COLO668 (cell line): ENCODE measurements at regions not wholly inside any gene's neighbourhood (a gene's known extent, or its start where the extent isn't known, plus 50 kb on each side); places are given as distances from the start of the nearest gene placed in this dataset.
"Not testable (repeated sequence)": the region's sequence is repeated elsewhere in the genome, so short reads cannot be mapped to it uniquely, and the experiment has no call there.

Experiments used
- DNase-seq: peaks from one replicate; lab custom pipeline; 2025; ENCODE audit not compliant: unreplicated experiment; lab: John Stamatoyannopoulos, UW

DNA sequence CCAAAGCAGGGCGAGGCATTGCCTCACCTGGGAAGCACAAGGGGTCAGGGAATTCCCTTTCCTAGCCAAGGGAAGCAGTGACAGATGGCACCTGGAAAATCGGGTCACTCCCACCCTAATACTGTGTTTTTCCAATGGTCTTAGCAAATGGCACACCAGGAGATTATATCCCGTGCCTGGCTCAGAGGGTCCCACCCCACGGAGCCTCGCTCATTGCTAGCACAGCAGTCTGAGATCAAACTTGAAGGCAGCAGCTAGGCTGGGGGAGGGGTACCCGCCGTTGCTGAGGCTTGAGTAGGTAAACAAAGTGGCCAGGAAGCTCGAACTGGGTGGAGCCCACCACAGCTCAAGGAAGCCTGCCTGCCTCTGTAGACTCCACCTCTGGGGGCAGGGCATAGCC is 664.6 kb downstream of the NUP35 start:
- DNase-seq: not testable (repeated sequence)

DNA sequence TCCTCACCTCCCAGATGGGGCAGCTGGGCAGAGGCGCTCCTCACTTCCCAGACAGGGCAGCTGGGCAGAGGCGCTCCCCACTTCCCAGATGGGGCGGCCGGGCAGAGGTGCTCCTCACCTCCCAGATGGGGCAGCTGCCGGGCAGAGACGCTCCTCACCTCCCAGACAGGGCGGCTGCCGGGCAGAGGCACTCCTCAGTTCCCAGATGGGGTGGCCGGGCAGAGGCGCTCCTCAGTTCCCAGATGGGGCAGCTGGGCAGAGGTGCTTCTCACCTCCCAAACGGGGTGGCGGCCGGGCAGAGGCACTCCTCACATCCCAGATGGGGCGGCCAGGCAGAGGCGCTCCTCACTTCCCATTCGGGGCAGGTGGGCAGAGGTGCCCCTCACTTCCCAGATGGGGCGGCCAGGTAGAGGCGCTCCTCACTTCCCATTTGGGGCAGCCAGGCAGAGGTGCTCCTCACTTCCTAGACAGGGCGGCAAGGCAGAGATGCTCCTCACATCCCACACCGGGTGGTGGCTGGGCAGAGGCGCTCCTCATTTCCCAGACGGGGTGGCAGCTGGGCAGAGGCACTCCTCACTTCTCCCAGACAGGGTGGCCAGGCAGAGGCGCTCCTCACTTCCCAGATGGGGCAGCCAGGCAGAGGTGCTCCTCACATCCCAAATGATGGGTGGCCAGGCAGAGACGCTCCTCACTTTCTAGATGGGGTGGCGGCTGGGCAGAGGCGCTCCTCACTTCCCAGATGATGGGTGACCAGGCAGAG is 668.1 kb downstream of the NUP35 start:
- not testable (repeated sequence) for DNase-seq

DNA sequence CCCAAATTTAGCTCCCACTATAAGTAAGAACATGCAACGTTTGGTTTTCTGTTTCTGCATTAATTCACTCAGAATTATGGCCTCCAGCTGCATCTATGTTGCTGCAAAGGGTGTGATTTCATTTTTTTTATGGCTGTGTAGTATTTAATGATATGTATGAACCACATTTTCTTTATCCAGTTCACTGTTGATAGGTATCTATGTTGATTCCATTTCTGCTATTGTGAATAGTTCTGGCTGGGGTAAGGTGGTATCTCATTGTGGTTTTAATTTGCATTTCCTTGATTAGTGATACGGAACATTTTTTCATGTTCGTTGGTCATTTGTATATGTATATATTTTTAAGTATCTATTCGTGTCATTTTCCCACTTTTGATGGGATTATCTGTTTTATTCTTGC is 674.3 kb downstream of the NUP35 start:
- DNase-seq: no peak

DNA sequence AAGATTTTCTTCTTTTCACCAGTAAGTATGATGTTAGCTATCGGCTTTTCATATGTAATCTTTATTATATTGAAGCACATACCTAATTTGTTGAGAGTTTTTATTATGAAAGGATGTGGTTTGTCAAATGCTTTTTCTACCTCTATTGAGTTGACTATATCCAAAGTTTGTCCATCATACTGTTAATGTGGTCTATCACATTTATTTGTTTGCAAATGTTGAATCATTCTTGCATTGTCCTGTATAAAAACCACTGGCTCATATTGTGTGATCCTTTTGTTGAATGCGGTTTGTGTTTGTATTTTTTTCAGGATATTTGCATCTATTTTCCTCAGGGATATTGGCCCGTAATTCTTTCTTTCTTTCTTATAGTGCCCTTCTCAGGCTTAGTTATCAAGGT is 675.5 kb downstream of the NUP35 start:
- DNase-seq: no peak

DNA sequence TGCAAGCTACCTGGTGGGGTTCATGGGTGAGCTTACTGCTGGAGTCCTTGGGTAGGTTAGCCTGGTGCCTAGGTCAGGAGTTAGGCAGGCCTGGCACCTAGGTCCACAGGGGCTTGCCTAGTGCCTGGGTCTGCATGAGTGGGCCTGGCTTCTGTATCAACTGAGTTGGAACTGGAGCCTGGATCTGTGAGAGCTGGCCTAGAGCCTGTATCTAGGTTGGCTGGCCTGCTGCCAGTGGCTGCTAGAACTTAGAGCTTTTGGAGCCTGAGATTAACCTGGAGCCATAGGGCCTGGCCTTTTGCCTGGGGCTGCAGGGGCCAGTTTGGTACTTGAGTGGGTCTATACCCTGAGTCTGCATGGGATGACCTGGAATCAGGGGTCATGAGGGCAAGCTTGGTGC is 679.4 kb downstream of the NUP35 start:
- no peak for DNase-seq

DNA sequence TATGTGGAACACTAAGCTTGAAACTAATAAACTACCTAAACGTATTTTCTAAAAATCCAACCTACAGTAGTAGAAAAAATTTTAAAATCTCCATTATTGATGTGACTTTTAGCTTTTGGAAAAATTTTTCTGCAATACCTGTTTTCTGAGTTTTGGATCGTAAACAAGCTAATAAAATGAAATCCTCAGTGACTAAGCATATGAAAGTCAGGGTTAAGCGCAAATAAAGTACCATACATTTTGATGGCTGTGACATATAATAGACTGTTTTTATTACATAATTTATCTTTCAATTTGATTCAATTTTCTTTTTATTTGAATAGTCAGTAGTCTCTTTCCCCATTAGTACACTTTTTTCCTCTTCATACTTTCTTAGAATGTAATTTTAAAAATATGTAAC is 683.6 kb downstream of the NUP35 start:
- DNase-seq: no peak

DNA sequence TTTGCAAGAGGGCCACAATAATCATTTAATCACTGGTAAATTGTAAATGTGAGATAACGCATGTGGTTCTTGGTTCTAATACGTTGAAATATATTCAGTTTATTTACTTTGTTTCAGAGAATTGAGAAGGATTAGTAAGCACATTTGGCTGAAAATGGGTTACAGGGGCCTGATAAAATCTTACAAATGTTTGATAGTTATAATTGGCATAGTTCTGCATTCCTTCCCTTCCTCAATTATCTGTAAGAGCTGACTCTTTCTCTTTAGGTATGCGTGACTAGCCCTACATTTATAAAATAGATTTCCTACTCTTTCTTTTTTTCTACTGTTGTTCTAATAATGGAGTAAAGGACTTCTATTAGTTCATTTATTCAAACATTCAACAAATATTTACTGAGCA is 685.2 kb downstream of the NUP35 start:
- no peak for DNase-seq

DNA sequence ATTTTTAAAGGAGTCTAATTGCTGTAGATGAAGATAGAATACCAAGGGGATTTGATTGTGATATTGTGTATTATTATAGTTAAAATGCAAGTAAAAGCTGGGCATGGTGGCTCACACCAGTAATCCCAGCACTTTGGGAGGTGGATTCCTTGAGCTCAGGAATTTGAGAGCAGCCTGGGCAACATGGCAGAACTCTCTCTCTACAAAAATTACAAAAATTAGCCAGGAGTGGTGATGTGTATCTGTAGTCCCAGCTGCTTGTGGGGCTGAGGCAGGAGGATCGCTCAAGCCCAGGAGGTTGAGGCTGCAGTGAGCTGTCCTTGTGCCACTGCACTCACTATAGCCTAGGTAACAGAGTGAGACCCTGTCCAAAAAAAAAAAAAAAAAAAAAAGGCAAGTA is 687.0 kb downstream of the NUP35 start:
- DNase-seq: no peak

DNA sequence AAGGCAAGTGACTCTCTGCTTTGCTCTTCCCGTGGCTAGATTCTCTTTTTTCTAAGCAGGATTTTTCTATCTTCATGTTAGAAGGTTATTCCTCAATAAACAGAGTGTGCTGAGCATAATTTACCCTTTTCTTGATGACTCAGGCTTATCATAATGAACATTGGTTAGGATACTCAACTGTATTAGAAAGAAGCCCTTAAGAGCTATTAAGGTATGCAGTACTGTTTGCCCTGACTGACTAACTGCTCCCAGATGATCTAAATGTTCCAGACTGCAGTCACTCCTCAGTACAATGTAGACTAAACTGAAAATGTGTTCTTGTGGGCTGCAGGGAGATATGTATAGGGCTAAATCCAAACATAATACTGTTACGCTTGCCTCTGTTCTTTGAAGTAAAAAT is 687.8 kb downstream of the NUP35 start:
- DNase-seq: no peak

DNA sequence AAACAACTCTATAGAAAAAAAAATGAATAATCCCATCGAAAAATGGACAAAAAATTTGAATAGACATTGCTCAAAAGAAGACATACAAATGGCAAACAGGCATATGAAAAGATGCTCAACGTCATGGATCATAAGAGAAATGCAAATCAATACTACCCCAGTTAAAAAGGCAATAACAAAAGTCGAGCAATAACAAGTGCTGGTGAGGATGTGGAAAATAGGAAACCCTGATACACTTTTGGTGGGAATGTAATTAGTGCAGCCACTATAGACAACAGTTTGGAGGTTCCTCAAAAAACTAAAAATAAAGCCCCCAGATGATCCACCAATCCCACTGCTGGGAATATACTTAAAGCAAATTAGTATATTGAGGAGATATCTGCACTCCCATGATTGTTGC is 701.5 kb downstream of the NUP35 start:
- no peak for DNase-seq

DNA sequence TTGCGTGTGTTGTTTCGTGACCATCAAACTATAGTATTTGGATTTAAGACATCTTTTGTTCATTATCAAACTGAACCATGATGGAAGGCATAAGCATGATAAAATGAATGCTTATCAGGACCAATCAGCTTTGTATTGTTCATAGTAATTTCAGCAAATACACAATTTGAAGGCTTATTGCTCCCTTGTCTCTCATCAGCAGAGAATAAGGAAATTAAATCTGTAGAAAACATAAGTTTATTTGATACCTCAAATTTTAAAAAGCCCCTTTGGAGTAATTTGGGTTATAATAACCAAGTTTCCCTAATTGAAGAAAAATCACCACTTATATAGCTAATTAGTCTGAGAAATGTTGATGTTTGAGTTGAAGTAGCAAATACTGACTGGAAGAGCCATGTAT is 705.7 kb downstream of the NUP35 start:
- DNase-seq: no peak

DNA sequence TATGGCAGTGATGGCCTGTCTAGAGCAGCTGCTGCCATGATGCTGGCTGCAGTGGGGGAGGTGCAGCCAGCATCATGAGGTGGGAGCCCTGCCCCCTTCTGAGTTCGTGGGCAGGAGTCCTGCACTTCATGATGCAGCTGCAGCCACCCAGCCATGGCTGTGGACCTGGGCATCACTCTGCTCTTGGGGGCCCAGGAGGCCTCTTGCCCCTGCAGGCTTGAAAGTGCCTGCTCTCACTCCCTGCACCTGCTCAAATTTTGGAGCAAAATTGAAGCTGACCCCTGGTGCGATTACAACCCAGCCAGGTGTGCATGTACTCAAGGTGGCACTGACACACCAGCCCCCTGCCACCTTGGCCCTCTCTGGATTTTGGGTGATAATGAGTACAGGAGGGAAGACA is 712.9 kb downstream of the NUP35 start:
- no peak for DNase-seq

DNA sequence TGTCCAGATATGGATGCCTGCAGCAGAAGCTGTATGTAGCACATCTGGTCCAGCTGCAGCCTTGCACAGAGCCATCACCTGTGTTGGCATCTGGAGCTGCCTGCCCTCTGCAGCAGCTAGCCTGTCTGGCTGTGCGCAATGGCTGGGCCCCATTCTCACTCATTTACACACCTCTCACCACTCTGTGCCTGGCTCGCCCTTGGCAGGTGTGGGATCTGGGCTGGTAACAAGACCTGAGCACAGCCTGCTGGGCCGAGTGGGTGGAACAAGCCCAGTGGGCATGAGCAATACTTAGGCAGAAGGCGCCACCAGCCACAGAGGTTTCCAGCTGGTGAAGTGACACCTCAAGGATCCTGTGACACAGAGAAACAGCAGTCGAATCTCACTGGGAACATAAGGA is 714.1 kb downstream of the NUP35 start:
- DNase-seq: no peak

DNA sequence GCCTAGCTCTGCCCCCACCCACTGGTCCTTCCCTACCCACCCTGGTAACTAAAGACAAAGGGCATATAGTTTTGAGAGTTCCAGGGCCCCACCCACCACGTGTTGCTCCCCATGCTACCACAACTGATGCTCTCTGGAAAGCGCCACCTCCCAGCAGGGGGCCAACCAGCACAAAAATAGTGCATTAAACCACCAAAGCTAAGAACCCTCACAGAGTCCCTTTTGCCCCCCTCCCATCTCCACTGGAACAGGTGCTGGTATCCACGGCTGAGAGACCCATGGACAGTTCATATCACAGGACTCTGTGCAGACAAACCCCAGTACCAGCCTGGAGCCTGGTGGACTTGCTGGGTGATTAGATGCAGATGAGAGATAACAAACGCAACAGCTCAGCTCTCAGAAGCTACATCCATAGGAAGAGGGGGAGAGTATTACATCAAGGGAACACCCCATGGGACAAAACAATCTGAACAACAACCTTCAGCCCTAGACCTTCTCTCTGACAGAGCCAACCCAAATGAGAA is 715.9 kb downstream of the NUP35 start:
- no peak for DNase-seq

DNA sequence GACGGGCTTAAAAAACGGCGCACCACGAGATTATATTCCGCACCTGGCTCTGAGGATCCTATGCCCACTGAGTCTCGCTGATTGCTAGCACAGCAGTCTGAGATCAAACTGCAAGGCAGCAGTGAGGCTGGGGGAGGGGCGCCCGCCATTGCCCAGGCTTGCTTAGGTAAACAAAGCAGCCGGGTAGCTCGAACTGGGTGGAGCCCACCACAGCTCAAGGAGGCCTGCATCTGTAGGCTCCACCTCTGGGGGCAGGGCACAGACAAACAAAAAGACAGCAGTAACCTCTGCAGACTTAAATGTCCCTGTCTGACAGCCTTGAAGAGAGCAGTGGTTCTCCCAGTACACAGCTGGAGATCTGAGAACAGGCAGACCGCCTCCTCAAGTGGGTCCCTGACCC is 725.6 kb downstream of the NUP35 start:
- not testable (repeated sequence) for DNase-seq

DNA sequence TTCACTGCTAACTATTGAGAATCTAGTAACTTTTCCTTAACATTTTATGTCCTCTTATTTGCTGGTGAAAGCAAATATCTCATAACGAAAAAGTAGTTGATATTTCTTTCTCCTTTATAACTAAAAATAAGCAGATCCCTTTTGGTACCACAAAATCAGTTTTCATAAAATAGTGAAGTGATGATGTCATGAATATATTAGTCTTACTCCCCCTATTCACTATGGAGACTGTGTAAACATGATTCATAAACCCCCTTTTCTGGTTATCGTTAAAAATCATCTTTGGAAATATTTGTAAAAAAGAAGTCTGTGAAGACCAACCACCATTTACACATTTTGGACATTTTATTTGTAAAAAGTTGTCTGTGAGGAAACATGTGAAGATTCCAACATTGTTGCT is 734.9 kb downstream of the NUP35 start:
- DNase-seq: no peak

DNA sequence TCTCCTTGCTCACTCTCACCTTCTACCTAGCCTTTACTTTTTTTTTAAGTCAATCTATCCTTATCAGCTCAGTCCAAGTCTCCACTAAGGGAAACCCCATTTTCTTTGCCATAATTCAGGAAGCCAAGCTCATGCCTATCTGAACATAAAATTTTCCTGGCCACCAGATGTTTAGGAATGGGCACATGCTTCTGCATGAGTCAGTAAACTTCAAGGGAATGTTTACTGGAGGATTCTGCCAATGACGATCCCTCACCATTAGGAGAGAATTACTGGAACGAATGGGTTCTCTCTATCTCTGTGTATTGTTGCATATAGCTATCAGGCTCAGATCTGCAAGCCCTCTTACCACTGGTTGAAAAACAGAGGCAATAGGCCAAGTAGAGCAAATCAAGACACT is 731.7 kb upstream of the ZNF804A start:
- DNase-seq: no peak

DNA sequence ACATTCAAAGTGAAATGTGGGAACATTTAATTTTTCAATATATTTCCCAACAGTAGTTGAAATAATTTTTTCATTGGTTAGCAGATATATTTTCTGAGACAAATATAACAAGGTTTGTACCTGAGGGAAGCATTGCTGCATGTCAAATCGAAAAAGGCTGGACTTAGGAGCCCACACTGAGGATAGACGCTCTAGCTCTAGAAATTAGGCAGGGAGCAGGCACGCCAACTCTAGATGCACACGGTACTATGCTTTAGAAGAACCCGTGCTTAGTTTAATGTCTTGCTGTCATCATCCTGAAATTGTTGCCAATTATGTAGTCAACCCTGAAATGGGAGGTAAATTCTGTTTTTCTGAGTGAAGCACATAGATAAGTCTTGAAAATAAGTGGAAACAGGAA is 731.1 kb upstream of the ZNF804A start:
- DNase-seq: no peak

DNA sequence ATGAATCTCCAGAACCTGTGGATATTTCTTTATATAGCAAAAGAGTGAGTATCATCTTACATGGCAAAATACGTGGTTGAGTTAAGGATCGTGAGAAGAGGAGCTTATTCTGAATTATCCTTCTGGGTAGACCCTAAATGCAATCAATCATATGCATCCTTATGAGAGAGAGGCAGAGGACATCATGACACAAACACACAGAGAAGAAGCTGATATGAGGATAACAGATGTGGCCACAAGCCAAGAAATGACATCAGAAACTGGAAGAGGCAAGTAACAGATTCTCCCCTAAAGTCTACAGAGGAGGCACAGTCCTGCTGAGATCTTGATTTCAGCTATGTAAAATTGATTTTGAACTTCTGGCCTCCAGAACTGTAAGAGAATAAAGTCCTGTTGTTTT is 730.2 kb upstream of the ZNF804A start:
- DNase-seq: no peak

DNA sequence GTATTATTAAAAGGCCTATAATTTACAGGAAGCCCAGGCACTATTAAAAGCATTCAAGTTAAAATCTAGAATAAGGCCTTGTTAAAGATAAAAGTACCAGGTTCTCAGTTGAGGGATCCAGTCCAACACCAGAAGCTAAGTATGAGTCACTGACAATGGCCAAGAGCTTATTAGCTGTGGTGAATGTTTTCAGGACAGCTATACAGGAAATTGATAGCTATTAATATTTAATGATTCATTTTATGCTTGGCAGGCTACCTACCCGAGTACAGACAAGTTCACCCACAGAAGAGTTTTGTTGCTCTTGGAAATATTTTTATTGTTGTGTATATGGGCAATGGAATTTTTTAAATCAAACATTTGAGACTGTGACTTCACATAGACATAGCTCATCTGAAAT is 729.6 kb upstream of the ZNF804A start:
- no peak for DNase-seq

DNA sequence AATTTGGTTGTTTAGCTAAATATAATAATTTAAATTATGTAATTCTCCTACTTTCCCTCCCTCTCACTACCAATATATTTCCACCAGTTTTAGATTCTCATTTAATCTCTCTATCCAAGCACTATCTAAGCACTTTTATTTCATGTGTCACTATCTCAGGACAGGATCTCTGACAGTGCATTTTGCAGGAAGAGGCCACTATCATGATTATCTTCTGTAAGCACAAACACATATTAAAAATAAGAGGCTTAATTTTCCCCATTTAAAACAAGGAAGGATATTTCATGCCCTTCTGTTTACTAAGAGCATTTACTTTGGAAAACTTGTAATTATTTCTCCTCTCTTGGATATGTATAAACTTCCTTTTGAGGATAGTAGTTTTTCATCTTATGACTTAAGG is 726.2 kb upstream of the ZNF804A start:
- no peak for DNase-seq

DNA sequence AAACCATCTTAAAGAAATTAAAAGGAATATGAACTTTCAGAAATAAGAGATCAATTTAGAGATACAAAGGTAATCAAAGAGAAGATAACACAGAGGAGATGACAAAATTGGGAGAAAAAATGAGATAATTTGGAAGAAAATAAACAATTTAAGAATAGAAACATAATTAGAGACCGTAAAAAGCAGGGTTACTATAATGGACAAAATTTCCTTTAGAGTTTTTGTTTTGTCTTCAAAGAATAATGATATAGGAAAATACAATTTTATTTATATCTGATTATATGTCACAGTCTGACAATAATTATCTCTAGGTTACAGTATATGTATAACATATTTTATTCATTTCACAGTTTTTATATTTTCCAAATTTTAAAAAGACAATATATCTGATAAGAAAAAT is 716.4 kb upstream of the ZNF804A start:
- no peak for DNase-seq

DNA sequence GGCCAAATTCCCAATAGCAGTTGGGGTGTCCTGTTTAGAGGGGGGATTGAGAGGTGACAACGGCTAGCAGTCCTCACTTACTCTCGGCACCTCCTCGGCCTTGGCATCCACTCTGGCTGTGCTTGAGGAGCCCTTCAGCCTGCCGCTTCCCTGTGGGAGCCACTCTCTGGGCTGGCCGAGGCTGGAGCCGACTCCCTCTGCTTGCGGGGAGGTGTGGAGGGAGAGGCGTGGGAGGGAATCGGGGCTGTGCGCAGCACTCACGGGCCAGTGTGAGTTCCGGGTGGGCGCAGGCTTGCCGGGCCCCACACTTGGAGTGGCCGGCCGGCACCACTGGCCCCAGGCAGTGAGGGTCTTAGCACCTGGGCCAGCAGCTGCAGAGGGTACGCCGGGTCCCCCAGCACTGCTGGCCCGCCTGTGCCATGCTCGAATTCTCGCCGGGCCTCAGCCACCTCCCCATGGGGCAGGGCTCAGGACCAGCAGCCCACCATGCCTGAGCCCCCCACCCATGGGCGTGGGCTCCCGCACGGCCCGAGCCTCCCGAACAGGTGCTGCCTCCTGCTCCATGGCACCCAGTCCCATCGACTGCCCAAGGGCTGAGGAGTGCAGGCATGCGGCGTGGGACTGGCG is 705.9 kb upstream of the ZNF804A start:
- no peak for DNase-seq
